HepG2 (cell line): ENCODE measurements at regions not wholly inside any gene's neighbourhood (a gene's known extent, or its start where the extent isn't known, plus 50 kb on each side); places are given as distances from the start of the nearest gene placed in this dataset.

Experiments
- BCL6 ChIP-seq: IDR thresholded peaks from 2 replicates; pipeline ENCODE4 v1.6.1; 2016; ENCODE audit warnings: missing genetic modification reagents, missing compliant biosample characterization
- DMAP1 ChIP-seq: IDR thresholded peaks from 2 replicates; pipeline ENCODE4 v1.6.1; 2016
- EED ChIP-seq: sonication (generic); formaldehyde crosslinking; IDR thresholded peaks from 2 replicates; pipeline ENCODE4 v1.5.0; 2020; ENCODE audit warnings: mild to moderate bottlenecking, missing genetic modification reagents
- FOXJ3 ChIP-seq: sonication (generic); formaldehyde crosslinking; IDR thresholded peaks from 2 replicates; pipeline ENCODE4 v1.4.0; 2020; ENCODE audit warnings: missing genetic modification reagents, mild to moderate bottlenecking, borderline replicate concordance
- MAF1 ChIP-seq: sonication (generic); formaldehyde crosslinking; IDR thresholded peaks from 2 replicates; pipeline ENCODE4 v1.5.0; 2020; ENCODE audit warnings: missing genetic modification reagents, borderline replicate concordance
- MAFK ChIP-seq, 2 experiments: IDR thresholded peaks in 1 of 2; conservative IDR thresholded peaks in 1 of 2; 2 replicates each; pipeline ENCODE4 v1.6.1; 2011; ENCODE audit warnings: improper control_type of control experiment in 2 of 2, low read length in 2 of 2
- MLXIP ChIP-seq: sonication (generic); formaldehyde crosslinking; IDR thresholded peaks from 2 replicates; pipeline ENCODE4 v1.9.0; 2021; ENCODE audit warnings: missing genetic modification reagents, borderline replicate concordance
- POGZ ChIP-seq: sonication (generic); formaldehyde crosslinking; IDR thresholded peaks from 2 replicates; pipeline ENCODE4 v1.4.0; 2020; ENCODE audit warnings: mild to moderate bottlenecking, missing genetic modification reagents
- RXRA ChIP-seq: sonication (generic); formaldehyde crosslinking; IDR thresholded peaks from 2 replicates; pipeline ENCODE4 v1.5.1; 2020; ENCODE audit warnings: missing genetic modification reagents
- SP4 ChIP-seq: sonication (generic); formaldehyde crosslinking; IDR thresholded peaks from 2 replicates; pipeline ENCODE4 v1.8.1; 2023; ENCODE audit warnings: mild to moderate bottlenecking, missing genetic modification reagents
- SRSF1 ChIP-seq: fragments of 200-400 bp; formaldehyde crosslinking; optimal IDR thresholded peaks from 2 replicates; pipeline ENCODE3; 2017; ENCODE audit warnings: mild to moderate bottlenecking, low read depth, low read length, moderate library complexity
- TARDBP ChIP-seq: sonication (generic); formaldehyde crosslinking; IDR thresholded peaks from 2 replicates; pipeline ENCODE4 v1.8.0; 2022; ENCODE audit warnings: mild to moderate bottlenecking, missing genetic modification reagents
- TBX2 ChIP-seq: sonication (generic); formaldehyde crosslinking; IDR thresholded peaks from 2 replicates; pipeline ENCODE4 v1.5.0; 2020; ENCODE audit warnings: missing genetic modification reagents, mild to moderate bottlenecking, borderline replicate concordance
- TP53 ChIP-seq: sonication (generic); formaldehyde crosslinking; conservative IDR thresholded peaks from 2 replicates; pipeline ENCODE4 v1.4.0; 2020; ENCODE audit warnings: missing genetic modification reagents
- U2AF1 ChIP-seq: fragments of 200-400 bp; formaldehyde crosslinking; optimal IDR thresholded peaks from 2 replicates; pipeline ENCODE3; 2017; ENCODE audit warnings: mild to moderate bottlenecking, low read depth, low read length
- XRCC5 ChIP-seq: fragments of 200-400 bp; formaldehyde crosslinking; optimal IDR thresholded peaks from 2 replicates; pipeline ENCODE3; 2017; ENCODE audit warnings: mild to moderate bottlenecking, low read length
- ZFY ChIP-seq: sonication (generic); formaldehyde crosslinking; IDR thresholded peaks from 2 replicates; pipeline ENCODE4 v1.4.0; 2020; ENCODE audit warnings: missing genetic modification reagents
- ZNF224 ChIP-seq: sonication (generic); formaldehyde crosslinking; IDR thresholded peaks from 2 replicates; pipeline ENCODE4 v1.5.0; 2020; ENCODE audit warnings: mild to moderate bottlenecking, missing genetic modification reagents
- ZNF235 ChIP-seq: sonication (generic); formaldehyde crosslinking; IDR thresholded peaks from 2 replicates; pipeline ENCODE4 v1.8.1; 2023; ENCODE audit warnings: mild to moderate bottlenecking, missing genetic modification reagents, borderline replicate concordance
- ZNF296 ChIP-seq: sonication (generic); formaldehyde crosslinking; conservative IDR thresholded peaks from 2 replicates; pipeline ENCODE4 v1.5.0; 2020; ENCODE audit warnings: mild to moderate bottlenecking, missing genetic modification reagents
- ZNF530 ChIP-seq: sonication (generic); formaldehyde crosslinking; IDR thresholded peaks from 2 replicates; pipeline ENCODE4 v1.5.0; 2020; ENCODE audit warnings: low read depth, mild to moderate bottlenecking, missing genetic modification reagents
- ZNF678 ChIP-seq: sonication (generic); formaldehyde crosslinking; IDR thresholded peaks from 2 replicates; pipeline ENCODE4 v1.4.0; 2020; ENCODE audit warnings: mild to moderate bottlenecking, missing genetic modification reagents
- ZNF703 ChIP-seq: sonication (generic); formaldehyde crosslinking; IDR thresholded peaks from 2 replicates; pipeline ENCODE4 v1.5.1; 2020; ENCODE audit warnings: missing genetic modification reagents, mild to moderate bottlenecking, moderate library complexity, borderline replicate concordance
- ZNF773 ChIP-seq: sonication (generic); formaldehyde crosslinking; IDR thresholded peaks from 2 replicates; pipeline ENCODE4 v1.4.0; 2020; ENCODE audit warnings: missing genetic modification reagents, borderline replicate concordance
- ZNF790 ChIP-seq: sonication (generic); formaldehyde crosslinking; IDR thresholded peaks from 2 replicates; pipeline ENCODE4 v1.8.0; 2022; ENCODE audit warnings: missing genetic modification reagents, mild to moderate bottlenecking, borderline replicate concordance
- ZSCAN25 ChIP-seq: sonication (generic); formaldehyde crosslinking; IDR thresholded peaks from 2 replicates; pipeline ENCODE4 v1.8.0; 2022; ENCODE audit warnings: mild to moderate bottlenecking, missing genetic modification reagents
- TF ChIP-seq, protein P1 (sequence below): sonication (generic); formaldehyde crosslinking; IDR thresholded peaks from 2 replicates; pipeline ENCODE4 v1.8.0; 2022; ENCODE audit warnings: low read depth, missing genetic modification reagents
- TF ChIP-seq, protein P2 (sequence below): sonication (generic); formaldehyde crosslinking; IDR thresholded peaks from 2 replicates; pipeline ENCODE4 v1.4.0; 2020; ENCODE audit warnings: missing genetic modification reagents
- TF ChIP-seq, protein P3 (sequence below): sonication (generic); formaldehyde crosslinking; IDR thresholded peaks from 2 replicates; pipeline ENCODE4 v1.8.1; 2023; ENCODE audit warnings: mild to moderate bottlenecking, missing genetic modification reagents, borderline replicate concordance

GRCh38 chr2:45259138-45259537 is 249.9 kb upstream of the SIX2 start (continued):
- TF ChIP-seq, protein P1, sequence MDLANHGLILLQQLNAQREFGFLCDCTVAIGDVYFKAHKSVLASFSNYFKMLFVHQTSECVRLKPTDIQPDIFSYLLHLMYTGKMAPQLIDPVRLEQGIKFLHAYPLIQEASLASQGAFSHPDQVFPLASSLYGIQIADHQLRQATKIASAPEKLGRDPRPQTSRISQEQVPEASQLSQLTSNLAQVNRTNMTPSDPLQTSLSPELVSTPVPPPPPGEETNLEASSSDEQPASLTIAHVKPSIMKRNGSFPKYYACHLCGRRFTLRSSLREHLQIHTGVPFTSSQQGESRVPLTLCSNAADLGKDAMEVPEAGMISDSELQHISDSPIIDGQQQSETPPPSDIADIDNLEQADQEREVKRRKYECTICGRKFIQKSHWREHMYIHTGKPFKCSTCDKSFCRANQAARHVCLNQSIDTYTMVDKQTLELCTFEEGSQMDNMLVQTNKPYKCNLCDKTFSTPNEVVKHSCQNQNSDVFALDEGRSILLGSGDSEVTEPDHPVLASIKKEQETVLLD: no peak
- TF ChIP-seq, protein P2, sequence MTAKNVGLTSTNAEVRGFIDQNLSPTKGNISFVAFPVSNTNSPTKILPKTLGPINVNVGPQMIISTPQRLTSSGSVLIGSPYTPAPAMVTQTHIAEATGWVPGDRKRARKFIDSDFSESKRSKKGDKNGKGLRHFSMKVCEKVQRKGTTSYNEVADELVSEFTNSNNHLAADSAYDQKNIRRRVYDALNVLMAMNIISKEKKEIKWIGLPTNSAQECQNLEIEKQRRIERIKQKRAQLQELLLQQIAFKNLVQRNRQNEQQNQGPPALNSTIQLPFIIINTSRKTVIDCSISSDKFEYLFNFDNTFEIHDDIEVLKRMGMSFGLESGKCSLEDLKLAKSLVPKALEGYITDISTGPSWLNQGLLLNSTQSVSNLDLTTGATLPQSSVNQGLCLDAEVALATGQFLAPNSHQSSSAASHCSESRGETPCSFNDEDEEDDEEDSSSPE (CRISPR knock-in tag): no peak
- TF ChIP-seq BCL6 (CRISPR knock-in tag) (0 out of 2 replicates have a peak, but pooled peaks have one; percentile 33), ZNF773 (CRISPR knock-in tag) (no peak), TP53 (CRISPR knock-in tag) (no peak), MAFK (conservative IDR thresholded peaks at IDR 0.05 in 1 of 2, IDR thresholded peaks at IDR 0.05 in 1 of 2; ENCODE audit: low read length in 2 of 2) (no peak), TBX2 (no peak), SRSF1 (no peak), ZNF224 (no peak), POGZ (CRISPR knock-in tag) (no peak), ZNF678 (no peak), U2AF1 (no peak), MLXIP (CRISPR knock-in tag) (no peak), XRCC5 (peak; percentile 72), SP4 (CRISPR knock-in tag) (peak; percentile 36; the same call in 1 of the 2 replicates), ZSCAN25 (CRISPR knock-in tag) (no peak), TARDBP (CRISPR knock-in tag) (no peak), ZNF703 (CRISPR knock-in tag) (no peak), MAF1 (CRISPR knock-in tag) (no peak), RXRA (0 out of 2 replicates have a peak, but pooled peaks have one; percentile 22), ZNF235 (no peak), DMAP1 (CRISPR knock-in tag) (no peak), ZNF530 (no peak), EED (CRISPR knock-in tag) (no peak), ZNF790 (CRISPR knock-in tag) (no peak), ZNF296 (CRISPR knock-in tag) (no peak), FOXJ3 (CRISPR knock-in tag) (no peak), ZFY (CRISPR knock-in tag) (no peak)
- TF ChIP-seq, protein P3, sequence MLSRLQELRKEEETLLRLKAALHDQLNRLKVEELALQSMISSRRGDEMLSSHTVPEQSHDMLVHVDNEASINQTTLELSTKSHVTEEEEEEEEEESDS: no peak
